ENCODE measurements at regions not wholly inside any gene's neighbourhood (a gene's known extent, or its start where the extent isn't known, plus 50 kb on each side); places are given as distances from the start of the nearest gene placed in this dataset.

- TF ChIP-seq, protein P1, sequence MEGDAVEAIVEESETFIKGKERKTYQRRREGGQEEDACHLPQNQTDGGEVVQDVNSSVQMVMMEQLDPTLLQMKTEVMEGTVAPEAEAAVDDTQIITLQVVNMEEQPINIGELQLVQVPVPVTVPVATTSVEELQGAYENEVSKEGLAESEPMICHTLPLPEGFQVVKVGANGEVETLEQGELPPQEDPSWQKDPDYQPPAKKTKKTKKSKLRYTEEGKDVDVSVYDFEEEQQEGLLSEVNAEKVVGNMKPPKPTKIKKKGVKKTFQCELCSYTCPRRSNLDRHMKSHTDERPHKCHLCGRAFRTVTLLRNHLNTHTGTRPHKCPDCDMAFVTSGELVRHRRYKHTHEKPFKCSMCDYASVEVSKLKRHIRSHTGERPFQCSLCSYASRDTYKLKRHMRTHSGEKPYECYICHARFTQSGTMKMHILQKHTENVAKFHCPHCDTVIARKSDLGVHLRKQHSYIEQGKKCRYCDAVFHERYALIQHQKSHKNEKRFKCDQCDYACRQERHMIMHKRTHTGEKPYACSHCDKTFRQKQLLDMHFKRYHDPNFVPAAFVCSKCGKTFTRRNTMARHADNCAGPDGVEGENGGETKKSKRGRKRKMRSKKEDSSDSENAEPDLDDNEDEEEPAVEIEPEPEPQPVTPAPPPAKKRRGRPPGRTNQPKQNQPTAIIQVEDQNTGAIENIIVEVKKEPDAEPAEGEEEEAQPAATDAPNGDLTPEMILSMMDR (conservative IDR thresholded peaks at IDR 0.05 in 1 of 2, IDR thresholded peaks at IDR 0.05 in 1 of 2; ENCODE audit: low read depth in 1 of 2, low read length in 2 of 2): no peak
- TF ChIP-seq EZH2 (IDR thresholded peaks at IDR 0.05; ENCODE audit: low read length, missing control alignments): no peak
Observed at GRCh38 chr14:43252866-43253265, 1254.2 kb downstream of the FSCB start.
